ENCODE measurements at regions not wholly inside any gene's neighbourhood (a gene's known extent, or its start where the extent isn't known, plus 50 kb on each side); places are given as distances from the start of the nearest gene placed in this dataset.

DNA sequence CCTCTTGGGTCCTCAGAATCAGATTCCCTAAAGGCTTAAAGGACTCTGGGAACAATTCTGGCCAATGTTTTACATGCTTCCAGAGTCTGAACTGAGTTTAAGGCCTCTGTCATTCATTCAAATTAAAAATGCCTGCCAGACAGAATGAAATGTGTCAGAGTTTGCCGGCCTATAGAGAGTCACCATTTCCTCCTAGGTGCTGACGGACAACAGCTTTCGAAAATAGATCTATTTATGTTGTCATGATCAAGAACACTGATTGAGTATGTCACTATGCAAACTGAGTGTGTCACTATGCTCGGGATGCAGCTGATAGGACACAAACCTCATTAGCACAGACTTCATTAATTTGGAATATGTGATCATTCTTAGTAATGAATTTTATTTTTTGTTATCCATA, 151.4 kb upstream of the TMCC3 start:
- no peaks in the 10 kb centered on the region for H3K79me2 ChIP-seq (ENCODE audit: control insufficient read depth, insufficient read depth, low read length)
- ChIA-PET CTCF (no interaction called here), POLR2A (no interaction called here)
- no peak for DNase-seq (ENCODE audit: low read depth, low spot score)
- H3K4me1 ChIP-seq (ENCODE audit: control insufficient read depth, extremely low read depth, insufficient read depth, low read length), result peaks cover 8% of the 10 kb centered on the region
- no peaks in the 10 kb centered on the region for H3K36me3 ChIP-seq (ENCODE audit: control insufficient read depth in 2 of 2, extremely low read depth in 1 of 2, insufficient read depth in 2 of 2, low read length in 2 of 2)
- TF ChIP-seq, protein P1, sequence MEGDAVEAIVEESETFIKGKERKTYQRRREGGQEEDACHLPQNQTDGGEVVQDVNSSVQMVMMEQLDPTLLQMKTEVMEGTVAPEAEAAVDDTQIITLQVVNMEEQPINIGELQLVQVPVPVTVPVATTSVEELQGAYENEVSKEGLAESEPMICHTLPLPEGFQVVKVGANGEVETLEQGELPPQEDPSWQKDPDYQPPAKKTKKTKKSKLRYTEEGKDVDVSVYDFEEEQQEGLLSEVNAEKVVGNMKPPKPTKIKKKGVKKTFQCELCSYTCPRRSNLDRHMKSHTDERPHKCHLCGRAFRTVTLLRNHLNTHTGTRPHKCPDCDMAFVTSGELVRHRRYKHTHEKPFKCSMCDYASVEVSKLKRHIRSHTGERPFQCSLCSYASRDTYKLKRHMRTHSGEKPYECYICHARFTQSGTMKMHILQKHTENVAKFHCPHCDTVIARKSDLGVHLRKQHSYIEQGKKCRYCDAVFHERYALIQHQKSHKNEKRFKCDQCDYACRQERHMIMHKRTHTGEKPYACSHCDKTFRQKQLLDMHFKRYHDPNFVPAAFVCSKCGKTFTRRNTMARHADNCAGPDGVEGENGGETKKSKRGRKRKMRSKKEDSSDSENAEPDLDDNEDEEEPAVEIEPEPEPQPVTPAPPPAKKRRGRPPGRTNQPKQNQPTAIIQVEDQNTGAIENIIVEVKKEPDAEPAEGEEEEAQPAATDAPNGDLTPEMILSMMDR (IDR thresholded peaks at IDR 0.05; ENCODE audit: extremely low read depth in 1 of 2, insufficient read depth in 1 of 2, low read depth in 1 of 2, low read length in 2 of 2), result no peak
- TF ChIP-seq JUN (IDR thresholded peaks at IDR 0.05; ENCODE audit: borderline replicate concordance, insufficient read depth, insufficient read length, low read depth), result no peak
- TF ChIP-seq POLR2AphosphoS5 (IDR thresholded peaks at IDR 0.05; ENCODE audit: insufficient read depth, low read depth, low read length), result no peak
- TF ChIP-seq FOS (IDR thresholded peaks at IDR 0.05; ENCODE audit: borderline replicate concordance, insufficient read depth, low read length), result no peak
- TF ChIP-seq MYC (IDR thresholded peaks at IDR 0.05; ENCODE audit: low read depth, low read length), result no peak
- TF ChIP-seq POLR2A (IDR thresholded peaks at IDR 0.05; ENCODE audit: low read depth, low read length), result no peak
- TF ChIP-seq EZH2 (IDR thresholded peaks at IDR 0.05; ENCODE audit: borderline replicate concordance, low read depth, low read length, severe bottlenecking), result no peak
- TF ChIP-seq, protein P2, sequence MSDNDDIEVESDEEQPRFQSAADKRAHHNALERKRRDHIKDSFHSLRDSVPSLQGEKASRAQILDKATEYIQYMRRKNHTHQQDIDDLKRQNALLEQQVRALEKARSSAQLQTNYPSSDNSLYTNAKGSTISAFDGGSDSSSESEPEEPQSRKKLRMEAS (IDR thresholded peaks at IDR 0.05; ENCODE audit: insufficient read depth, insufficient read length), result no peak
- TF ChIP-seq GATA2 (IDR thresholded peaks at IDR 0.05; ENCODE audit: insufficient read depth, insufficient read length, low read depth, low read length), result no peak
- H3K9ac ChIP-seq (replicated peaks; ENCODE audit: extremely low read depth, insufficient read depth, low read length), result no peak overlapping the region
- FAIRE-seq, result no peak
- no peak overlapping the region for H3K27ac ChIP-seq (ENCODE audit: insufficient read depth, low read depth, low read length)
- no peaks in the 10 kb centered on the region for H3K27me3 ChIP-seq (ENCODE audit: control insufficient read depth in 2 of 2, insufficient read depth in 2 of 2, low read length in 2 of 2)
- H3K4me2 ChIP-seq (ENCODE audit: insufficient read depth, low read length), result no peak overlapping the region
- no peak overlapping the region for H3K4me3 ChIP-seq (replicated peaks in 1 of 3; ENCODE audit: insufficient read depth in 1 of 3, low read depth in 1 of 3, low read length in 3 of 3)
- BruUV-seq (replicated peaks), result no TSS peak
- no peaks in the 10 kb centered on the region for H3K9me3 ChIP-seq (replicated peaks; ENCODE audit: control insufficient read depth, insufficient read depth, low read length)
- intact Hi-C loops (cut with micrococcal nuclease) (no loop called here), dilution Hi-C loops (cut with MboI; ENCODE audit: extremely low pct_ligation_motif_present, low sequenced_read_pairs) (no loop called here)
- no peaks in the 10 kb centered on the region for H4K20me1 ChIP-seq (replicated peaks; ENCODE audit: control insufficient read depth, extremely low read depth, insufficient read depth, low read length)
- no peaks in the 10 kb centered on the region for H3K9me1 ChIP-seq (replicated peaks; ENCODE audit: control insufficient read depth, extremely low read depth, insufficient read depth, low read length)
- H2AFZ ChIP-seq (ENCODE audit: low read depth, low read length), result no peak overlapping the region
